Uterus (tissue), 3 donors: ENCODE measurements at regions not wholly inside any gene's neighbourhood (a gene's known extent, or its start where the extent isn't known, plus 50 kb on each side); places are given as distances from the start of the nearest gene placed in this dataset.
"Not testable (repeated sequence)": the region's sequence is repeated elsewhere in the genome, so short reads cannot be mapped to it uniquely, and the experiment has no call there.

ENCODE experiments used
- DNase-seq, 2 donors: peaks; one replicate each; pipeline ENCODE4 v3.0.0-alpha.2; 2019 to 2020
- H3K27ac ChIP-seq, 2 donors: fragments of 200-600 bp; sonication (generic); 1 replicate in 1 of 2; 2 replicates in 1 of 2; pipeline ENCODE4 v1.5.1; 2016 to 2018
- H3K27me3 ChIP-seq, 2 donors: fragments of 200-600 bp; sonication (generic); one replicate each; pipeline ENCODE4 v1.5.1; 2018 to 2019; ENCODE audit warnings: control low read depth in 1 of 2
- H3K36me3 ChIP-seq, 2 donors: fragments of 200-600 bp; sonication (generic); one replicate each; pipeline ENCODE4 v1.5.1; 2019; ENCODE audit warnings: control low read depth in 1 of 2
- H3K4me1 ChIP-seq, 2 donors: fragments of 200-600 bp; sonication (generic); one replicate each; pipeline ENCODE4 v1.5.1; 2018 to 2019; ENCODE audit warnings: control low read depth in 1 of 2
- H3K4me3 ChIP-seq, 2 donors: fragments of 200-600 bp; sonication (generic); 1 replicate in 1 of 2; 2 replicates in 1 of 2; pipeline ENCODE4 v1.5.1; 2018 to 2019; ENCODE audit warnings: mild to moderate bottlenecking in 1 of 2
- H3K9me3 ChIP-seq, 2 donors: fragments of 200-600 bp; sonication (generic); one replicate each; pipeline ENCODE4 v1.5.1; 2019; ENCODE audit warnings: control low read depth in 1 of 2
- CTCF ChIP-seq, 4 experiments: fragments of 200-600 bp in 2 of 4; fragments of 450-650 bp in 2 of 4; sonication (generic) in 2 of 4; IDR thresholded peaks; one replicate each; pipeline ENCODE4 v1.5.1; 2016 to 2019; ENCODE audit warnings: antibody characterized with exemption in 4 of 4, mild to moderate bottlenecking in 2 of 4, moderate library complexity in 1 of 4
- POLR2A ChIP-seq, 2 donors: fragments of 450-650 bp; IDR thresholded peaks; one replicate each; pipeline ENCODE4 v1.6.1; 2016; ENCODE audit warnings: antibody characterized with exemption in 2 of 2, mild to moderate bottlenecking in 1 of 2, moderate library complexity in 1 of 2
- intact Hi-C: fragments of 100-400 bp; cut with DNase I; formaldehyde crosslinking; loops from one replicate; pipeline ENCODE4 v1.15.1; 2023; ENCODE audit warnings: low total_unique reads
- donor health status: DM: yes; HTN: yes; CAD: no.

GRCh38 chr3:159280386-159281191, 478.7 kb downstream of the MFSD1 start:
- no peak for DNase-seq
- Histone ChIP-seq H3K27ac (no peak overlapping the region), H3K4me3 (no peak overlapping the region), H3K9me3 (no peaks in the 10 kb centered on the region), H3K27me3 (no peaks in the 10 kb centered on the region), H3K4me1 (no peaks in the 10 kb centered on the region), H3K36me3 (no peaks in the 10 kb centered on the region)
- intact Hi-C loops: no loop called here
- TF ChIP-seq POLR2A (IDR thresholded peaks at IDR 0.05): no peak
- no peak for TF ChIP-seq CTCF (IDR thresholded peaks at IDR 0.05)

GRCh38 chr3:159293493-159293892, 491.6 kb downstream of the MFSD1 start:
- TF ChIP-seq CTCF (IDR thresholded peaks at IDR 0.05): no peak
- TF ChIP-seq POLR2A (IDR thresholded peaks at IDR 0.05): no peak
- no peaks in the 10 kb centered on the region for H3K36me3 ChIP-seq
- intact Hi-C loops: no loop called here
- no peaks in the 10 kb centered on the region for H3K9me3 ChIP-seq
- H3K27me3 ChIP-seq: no peaks in the 10 kb centered on the region
- H3K4me3 ChIP-seq: no peak overlapping the region
- DNase-seq: no peak
- no peaks in the 10 kb centered on the region for H3K4me1 ChIP-seq
- no peak overlapping the region for H3K27ac ChIP-seq

- TF ChIP-seq POLR2A (IDR thresholded peaks at IDR 0.05) (no peak), CTCF (IDR thresholded peaks at IDR 0.05) (no peak)
- no peaks in the 10 kb centered on the region for H3K27me3 ChIP-seq
These were observed 500.1 kb downstream of the MFSD1 start for GRCh38 chr3:159301961-159302360.

GRCh38 chr3:159305017-159305416, 503.2 kb downstream of the MFSD1 start:
- TF ChIP-seq POLR2A (IDR thresholded peaks at IDR 0.05) (no peak), CTCF (IDR thresholded peaks at IDR 0.05) (no peak)
- Histone ChIP-seq H3K4me3 (no peak overlapping the region), H3K27ac (no peak overlapping the region)

More at GRCh38 chr3:159301961-159302360, 500.1 kb downstream of the MFSD1 start:
- intact Hi-C loops: no loop called here
- H3K4me1 ChIP-seq: no peaks in the 10 kb centered on the region
- H3K9me3 ChIP-seq: no peaks in the 10 kb centered on the region
- H3K27ac ChIP-seq: no peak overlapping the region
- no peak for DNase-seq
- no peaks in the 10 kb centered on the region for H3K36me3 ChIP-seq
- H3K4me3 ChIP-seq: no peak overlapping the region

GRCh38 chr3:159316706-159317105, 514.9 kb downstream of the MFSD1 start:
- DNase-seq, H3K4me1 ChIP-seq, H3K4me3 ChIP-seq, H3K9me3 ChIP-seq, H3K36me3 ChIP-seq, H3K27me3 ChIP-seq, H3K27ac ChIP-seq, intact Hi-C loops: not testable (repeated sequence)

More at GRCh38 chr3:159305017-159305416, 503.2 kb downstream of the MFSD1 start:
- Histone ChIP-seq H3K4me1 (no peaks in the 10 kb centered on the region), H3K36me3 (no peaks in the 10 kb centered on the region), H3K27me3 (no peaks in the 10 kb centered on the region), H3K9me3 (no peaks in the 10 kb centered on the region)
- intact Hi-C loops: no loop called here
- DNase-seq: no peak
